PC-3 (cell line): ENCODE measurements at regions not wholly inside any gene's neighbourhood (a gene's known extent, or its start where the extent isn't known, plus 50 kb on each side); places are given as distances from the start of the nearest gene placed in this dataset.
A peak's percentile ranks its signal among the peaks of the same experiment; 100 is the strongest.

Experiments used
- ATAC-seq: fragments of 200-7000 bp; cut with Tn5 transposase; 2 replicates; pipeline ENCODE4 v1.9.1; 2020; ENCODE audit warnings: mild to moderate bottlenecking, moderate library complexity
- BruUV-seq: library from RNA; stranded (reverse); fragments of 400-500 nt; replicated peaks from 2 replicates; lab custom pipeline; 2021; lab: Mats Ljungman, UMichigan
- CTCF ChIA-PET: fragments of 300-600 bp; sonication (Branson Sonifier 250); formaldehyde crosslinking; loops from one replicate; lab custom pipeline; 2022; ENCODE audit warnings: antibody characterized with exemption; lab: Charles Lee
- POLR2A ChIA-PET: fragments of 300-600 bp; sonication (Branson Sonifier 250); formaldehyde crosslinking; loops from one replicate; lab custom pipeline; 2022; ENCODE audit warnings: antibody characterized with exemption; ENCODE audit not compliant: unreplicated experiment; lab: Charles Lee
- DNase-seq: peaks from one replicate; pipeline ENCODE4 v3.0.0-alpha.2; 2015
- H2AFZ ChIP-seq: fragments of 300-600 bp; sonication (generic); 2 replicates; pipeline ENCODE4 v1.6.0; 2016; ENCODE audit warnings: antibody characterized with exemption, low read length
- H3F3A ChIP-seq: fragments of 300-600 bp; sonication (generic); one replicate; pipeline ENCODE4 v1.6.0; 2017; ENCODE audit warnings: antibody characterized with exemption, low read length, control low read depth, mild to moderate bottlenecking; ENCODE audit not compliant: unreplicated experiment
- H3K27ac ChIP-seq: fragments of 300-600 bp; sonication (generic); 2 replicates; pipeline ENCODE4 v1.5.1; 2016; ENCODE audit warnings: mild to moderate bottlenecking, low read length
- H3K27me3 ChIP-seq: fragments of 300-600 bp; sonication (generic); 2 replicates; pipeline ENCODE4 v1.6.1; 2016; ENCODE audit warnings: low read length, mixed read lengths
- H3K36me3 ChIP-seq: fragments of 300-600 bp; sonication (generic); 2 replicates; pipeline ENCODE4 v1.6.1; 2016; ENCODE audit warnings: low read depth, mixed run types, low read length, mixed read lengths
- H3K4me1 ChIP-seq: fragments of 300-600 bp; sonication (generic); 2 replicates; pipeline ENCODE4 v1.5.1; 2016; ENCODE audit warnings: low read length; ENCODE audit not compliant: insufficient read depth
- H3K4me2 ChIP-seq: fragments of 300-600 bp; sonication (generic); 2 replicates; pipeline ENCODE4 v1.6.0; 2016; ENCODE audit warnings: low read length
- H3K4me3 ChIP-seq: fragments of 300-600 bp; sonication (generic); 2 replicates; pipeline ENCODE4 v1.5.1; 2016; ENCODE audit warnings: mild to moderate bottlenecking, low read length, mixed read lengths
- H3K79me2 ChIP-seq: fragments of 300-600 bp; sonication (generic); 2 replicates; pipeline ENCODE4 v1.6.1; 2017; ENCODE audit warnings: low read length, mixed read lengths
- H3K9ac ChIP-seq: fragments of 300-600 bp; sonication (generic); 2 replicates; pipeline ENCODE4 v1.6.0; 2016; ENCODE audit warnings: mild to moderate bottlenecking, low read length
- H3K9me2 ChIP-seq: fragments of 300-600 bp; sonication (generic); replicated peaks from 2 replicates; pipeline ENCODE4 v1.6.1; 2016; ENCODE audit warnings: mixed run types, low read length, mixed read lengths
- H3K9me3 ChIP-seq: fragments of 300-600 bp; sonication (generic); 2 replicates; pipeline ENCODE4 v1.6.1; 2016; ENCODE audit warnings: low read length, mixed read lengths
- H4K20me1 ChIP-seq: fragments of 300-600 bp; sonication (generic); 2 replicates; pipeline ENCODE4 v1.6.1; 2016; ENCODE audit warnings: low read length, mixed read lengths
- EZH2 ChIP-seq: fragments of 300-600 bp; sonication (generic); IDR thresholded peaks from one replicate; pipeline ENCODE4 v1.6.1; 2017; ENCODE audit warnings: antibody characterized with exemption, mild to moderate bottlenecking, low read length; ENCODE audit not compliant: unreplicated experiment
- EZH2phosphoT487 ChIP-seq: fragments of 300-600 bp; sonication (generic); IDR thresholded peaks from 2 replicates; pipeline ENCODE4 v1.6.1; 2018; ENCODE audit warnings: mild to moderate bottlenecking, antibody characterized with exemption, low read length, borderline replicate concordance
- intact Hi-C: fragments of 100-400 bp; cut with micrococcal nuclease; formaldehyde crosslinking; loops from 2 replicates; pipeline ENCODE4 v1.9.0; 2023
- TF ChIP-seq, protein P1 (sequence below): fragments of 300-600 bp; sonication (generic); conservative IDR thresholded peaks from 2 replicates; pipeline ENCODE4 v1.5.1; 2017; ENCODE audit warnings: antibody characterized with exemption, low read depth, mild to moderate bottlenecking, low read length

- peak; percentile 91 for DNase-seq
- Histone ChIP-seq H3K4me1 (peaks cover 42% of the 10 kb centered on the region), H3K4me3 (no peak overlapping the region), H3K9ac (peak overlapping the region; percentile 70), H3K27ac (peak overlapping the region; percentile 95), H3K9me2 (no peaks in the 10 kb centered on the region), H4K20me1 (no peaks in the 10 kb centered on the region), H2AFZ (peak overlapping the region; percentile 31; the same call in 1 of the 2 replicates), H3F3A (peaks cover 5% of the 10 kb centered on the region), H3K4me2 (peak overlapping the region; percentile 51), H3K9me3 (no peaks in the 10 kb centered on the region), H3K79me2 (no peaks in the 10 kb centered on the region), H3K27me3 (no peaks in the 10 kb centered on the region), H3K36me3 (no peaks in the 10 kb centered on the region)
- intact Hi-C loops: loop anchor here (5.0 kb wide), 1 partner anchor 37 kb away; no protein-coding TSS in a partner anchor
- peak; percentile 91 for ATAC-seq
- CTCF ChIA-PET: no interaction called here
- no peak for TF ChIP-seq EZH2phosphoT487
- TF ChIP-seq, protein P1, sequence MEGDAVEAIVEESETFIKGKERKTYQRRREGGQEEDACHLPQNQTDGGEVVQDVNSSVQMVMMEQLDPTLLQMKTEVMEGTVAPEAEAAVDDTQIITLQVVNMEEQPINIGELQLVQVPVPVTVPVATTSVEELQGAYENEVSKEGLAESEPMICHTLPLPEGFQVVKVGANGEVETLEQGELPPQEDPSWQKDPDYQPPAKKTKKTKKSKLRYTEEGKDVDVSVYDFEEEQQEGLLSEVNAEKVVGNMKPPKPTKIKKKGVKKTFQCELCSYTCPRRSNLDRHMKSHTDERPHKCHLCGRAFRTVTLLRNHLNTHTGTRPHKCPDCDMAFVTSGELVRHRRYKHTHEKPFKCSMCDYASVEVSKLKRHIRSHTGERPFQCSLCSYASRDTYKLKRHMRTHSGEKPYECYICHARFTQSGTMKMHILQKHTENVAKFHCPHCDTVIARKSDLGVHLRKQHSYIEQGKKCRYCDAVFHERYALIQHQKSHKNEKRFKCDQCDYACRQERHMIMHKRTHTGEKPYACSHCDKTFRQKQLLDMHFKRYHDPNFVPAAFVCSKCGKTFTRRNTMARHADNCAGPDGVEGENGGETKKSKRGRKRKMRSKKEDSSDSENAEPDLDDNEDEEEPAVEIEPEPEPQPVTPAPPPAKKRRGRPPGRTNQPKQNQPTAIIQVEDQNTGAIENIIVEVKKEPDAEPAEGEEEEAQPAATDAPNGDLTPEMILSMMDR: no peak
- TF ChIP-seq EZH2: no peak
- BruUV-seq: no TSS peak
- POLR2A ChIA-PET: interaction anchor here (0.5 to 0.6 kb wide), 2 partner anchors 8 to 12 kb away, joined by 3 to 4 read pairs; no protein-coding TSS in a partner anchor
Measured at GRCh38 chr2:106990297-106990696, 104.3 kb upstream of the ST6GAL2 start.

GRCh38 chr2:106991866-106992265 lies 105.9 kb upstream of the ST6GAL2 start:
- Histone ChIP-seq H3K4me3 (no peak overlapping the region), H2AFZ (no peak overlapping the region), H3K9ac (peak overlapping the region; percentile 23; the same call in 1 of the 2 replicates), H3K27me3 (no peaks in the 10 kb centered on the region), H3K79me2 (no peaks in the 10 kb centered on the region), H3K9me3 (no peaks in the 10 kb centered on the region), H3K9me2 (no peaks in the 10 kb centered on the region), H3K27ac (peak overlapping the region; percentile 95), H4K20me1 (no peaks in the 10 kb centered on the region), H3K4me2 (no peak overlapping the region), H3K4me1 (peaks cover 58% of the 10 kb centered on the region), H3K36me3 (no peaks in the 10 kb centered on the region), H3F3A (peaks cover 5% of the 10 kb centered on the region)
- intact Hi-C loops: loop anchor here (5.0 kb wide), 1 partner anchor 35 kb away; no protein-coding TSS in a partner anchor
- TF ChIP-seq EZH2 (no peak), EZH2phosphoT487 (no peak)
- TF ChIP-seq, protein P1: no peak
- ChIA-PET POLR2A (interaction anchor here (1.2 kb wide), 1 partner anchor 14 kb away, joined by 3 read pairs; no protein-coding TSS in a partner anchor), CTCF (no interaction called here)
- DNase-seq (peak; percentile 38), ATAC-seq (peak; percentile 19; the same call in 1 of the 2 replicates)
- BruUV-seq: no TSS peak

- ChIA-PET POLR2A (no interaction called here), CTCF (no interaction called here)
- intact Hi-C loops: no loop called here
- Histone ChIP-seq H3K9me2 (no peaks in the 10 kb centered on the region), H2AFZ (0 out of 2 replicates have a peak overlapping the region, but pooled peaks have one; percentile 0), H3K9ac (peak overlapping the region; percentile 74), H3K9me3 (no peaks in the 10 kb centered on the region), H3K27me3 (no peaks in the 10 kb centered on the region), H3K4me2 (peak overlapping the region; percentile 69), H4K20me1 (no peaks in the 10 kb centered on the region), H3K4me3 (no peak overlapping the region), H3K36me3 (no peaks in the 10 kb centered on the region), H3K4me1 (peaks cover 62% of the 10 kb centered on the region), H3K27ac (peak overlapping the region; percentile 91), H3F3A (peaks cover 5% of the 10 kb centered on the region), H3K79me2 (no peaks in the 10 kb centered on the region)
- TF ChIP-seq EZH2phosphoT487 (no peak), EZH2 (no peak)
- TF ChIP-seq, protein P1: no peak
- no TSS peak for BruUV-seq
- DNase-seq: peak; percentile 23
- ATAC-seq: no peak
Measured at GRCh38 chr2:106995556-106995955, 109.6 kb upstream of the ST6GAL2 start.
